Tibial nerve (tissue), 3 donors: ENCODE measurements at regions not wholly inside any gene's neighbourhood (a gene's known extent, or its start where the extent isn't known, plus 50 kb on each side); places are given as distances from the start of the nearest gene placed in this dataset.

Experiments
- POLR2A ChIP-seq, 2 donors: fragments of 450-650 bp; IDR thresholded peaks; one replicate each; pipeline ENCODE4 v1.6.1; 2017; ENCODE audit warnings: antibody characterized with exemption in 2 of 2, mild to moderate bottlenecking in 2 of 2, moderate library complexity in 2 of 2
- TF ChIP-seq, protein P1 (sequence below), 5 experiments: fragments of 200-600 bp in 3 of 5; fragments of 450-650 bp in 2 of 5; sonication (generic) in 3 of 5; IDR thresholded peaks; one replicate each; pipeline ENCODE4 v1.5.1; 2016 to 2019; ENCODE audit warnings: antibody characterized with exemption in 5 of 5, mild to moderate bottlenecking in 3 of 5, moderate library complexity in 2 of 5

- TF ChIP-seq, protein P1, sequence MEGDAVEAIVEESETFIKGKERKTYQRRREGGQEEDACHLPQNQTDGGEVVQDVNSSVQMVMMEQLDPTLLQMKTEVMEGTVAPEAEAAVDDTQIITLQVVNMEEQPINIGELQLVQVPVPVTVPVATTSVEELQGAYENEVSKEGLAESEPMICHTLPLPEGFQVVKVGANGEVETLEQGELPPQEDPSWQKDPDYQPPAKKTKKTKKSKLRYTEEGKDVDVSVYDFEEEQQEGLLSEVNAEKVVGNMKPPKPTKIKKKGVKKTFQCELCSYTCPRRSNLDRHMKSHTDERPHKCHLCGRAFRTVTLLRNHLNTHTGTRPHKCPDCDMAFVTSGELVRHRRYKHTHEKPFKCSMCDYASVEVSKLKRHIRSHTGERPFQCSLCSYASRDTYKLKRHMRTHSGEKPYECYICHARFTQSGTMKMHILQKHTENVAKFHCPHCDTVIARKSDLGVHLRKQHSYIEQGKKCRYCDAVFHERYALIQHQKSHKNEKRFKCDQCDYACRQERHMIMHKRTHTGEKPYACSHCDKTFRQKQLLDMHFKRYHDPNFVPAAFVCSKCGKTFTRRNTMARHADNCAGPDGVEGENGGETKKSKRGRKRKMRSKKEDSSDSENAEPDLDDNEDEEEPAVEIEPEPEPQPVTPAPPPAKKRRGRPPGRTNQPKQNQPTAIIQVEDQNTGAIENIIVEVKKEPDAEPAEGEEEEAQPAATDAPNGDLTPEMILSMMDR (IDR thresholded peaks at IDR 0.05): no peak
- no peak for TF ChIP-seq POLR2A (IDR thresholded peaks at IDR 0.05)
Observed at GRCh38 chr9:13387734-13388067, 108.2 kb upstream of the MPDZ start.
